GM18511 (cell line): ENCODE measurements at regions not wholly inside any gene's neighbourhood (a gene's known extent, or its start where the extent isn't known, plus 50 kb on each side); places are given as distances from the start of the nearest gene placed in this dataset.
"Not testable (repeated sequence)": the region's sequence is repeated elsewhere in the genome, so short reads cannot be mapped to it uniquely, and the experiment has no call there.

Experiments
- ATAC-seq: cut with Tn5 transposase; IDR thresholded peaks from one replicate; pipeline ENCODE4 v1.9.1; 2021; ENCODE audit warnings: mild to moderate bottlenecking, moderate library complexity; ENCODE audit not compliant: unreplicated experiment

DNA sequence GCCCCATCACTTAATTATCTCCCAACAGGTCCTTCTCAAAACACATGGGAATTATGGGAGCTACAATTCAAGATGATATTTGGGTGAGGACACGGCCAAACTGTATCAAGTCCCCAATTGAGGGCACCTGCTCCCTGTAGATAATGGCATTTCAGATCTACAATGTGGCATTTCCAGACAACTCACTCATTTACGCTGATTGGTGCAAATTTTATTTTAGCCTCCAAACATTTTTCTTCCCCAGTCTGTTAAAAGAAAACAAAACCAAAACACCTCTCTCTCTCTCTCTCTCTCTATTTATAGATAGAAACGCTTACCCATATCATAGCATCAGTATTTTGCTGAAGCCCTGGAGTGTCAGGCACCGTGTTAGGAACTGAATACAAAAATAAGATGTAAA is 148.7 kb upstream of the KLF6 start:
- ATAC-seq, result no peak

DNA sequence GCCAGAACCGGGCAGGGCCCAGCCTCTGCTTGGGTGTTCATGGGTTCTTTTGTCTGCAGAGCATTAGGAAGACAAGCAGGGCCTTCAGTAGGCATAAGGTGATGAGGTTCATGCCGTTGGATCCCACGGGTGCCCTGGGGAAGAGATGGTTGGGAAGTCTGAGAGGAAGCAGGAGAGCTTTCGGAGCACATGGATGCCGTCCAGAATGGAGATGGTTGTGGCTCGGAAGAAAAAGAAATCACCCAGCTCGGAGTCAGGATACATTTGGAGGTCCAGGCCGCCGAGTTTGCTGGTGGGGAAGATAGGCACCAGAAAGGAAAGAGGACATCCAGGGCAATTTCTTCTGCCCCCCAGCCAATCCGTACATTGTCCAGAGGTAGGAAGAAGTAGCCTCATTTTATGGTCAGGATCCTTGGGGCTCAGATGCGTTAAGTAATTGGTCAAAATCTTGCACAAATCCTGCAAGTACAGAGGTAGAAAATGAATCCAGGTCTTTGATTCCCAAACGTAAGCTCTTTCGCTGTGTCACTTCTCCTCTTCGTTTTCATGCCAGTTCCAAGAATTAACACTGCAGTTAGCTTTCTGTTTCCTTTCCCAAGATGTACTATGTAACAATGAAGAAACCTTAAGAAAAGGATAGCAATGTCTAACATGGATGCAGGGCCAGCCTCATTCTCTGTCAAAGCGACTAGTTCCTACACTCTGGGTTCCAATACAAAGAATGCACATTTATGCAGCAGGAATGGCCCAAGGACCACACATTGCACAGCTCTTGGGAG is 147.8 kb upstream of the KLF6 start:
- no peak for ATAC-seq

DNA sequence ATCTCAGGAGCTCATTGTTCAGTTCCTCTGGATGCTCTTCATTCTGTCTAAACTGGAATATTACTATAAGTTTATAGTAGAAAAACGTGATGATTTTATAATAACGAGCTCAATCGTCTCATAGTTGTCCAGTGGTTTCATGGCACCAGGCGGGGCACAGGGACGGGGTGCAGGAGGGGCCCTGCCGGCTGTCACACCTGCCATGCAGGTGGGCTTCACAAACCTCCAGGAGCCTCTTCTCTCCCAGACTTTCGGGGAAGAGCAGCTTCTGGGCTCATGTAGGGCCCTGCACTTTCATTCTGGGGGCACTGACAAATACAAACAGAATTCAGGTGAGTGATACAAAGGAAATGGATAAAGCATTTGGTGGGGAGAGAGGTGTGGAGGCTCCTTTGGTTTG is 146.9 kb upstream of the KLF6 start:
- no peak for ATAC-seq

DNA sequence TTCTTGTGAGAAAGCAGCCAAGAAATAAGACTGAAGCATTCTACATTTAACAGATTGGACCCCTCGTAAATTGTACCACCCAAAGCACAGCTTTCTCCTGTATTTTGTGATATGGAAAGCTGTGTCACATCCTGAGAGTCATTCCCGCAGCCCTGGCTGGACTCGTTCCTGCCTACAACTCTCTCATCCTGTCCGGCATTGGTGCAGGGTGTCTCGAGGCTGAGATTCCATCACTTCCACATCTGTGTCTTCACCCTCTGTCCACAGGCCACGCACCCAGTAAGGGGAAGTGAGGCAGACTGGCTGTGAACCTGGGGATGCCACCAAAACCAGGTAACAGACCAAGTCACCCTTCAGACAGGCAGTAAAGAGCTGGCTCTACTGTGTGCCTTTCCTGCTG is 146.2 kb upstream of the KLF6 start:
- ATAC-seq, result no peak

DNA sequence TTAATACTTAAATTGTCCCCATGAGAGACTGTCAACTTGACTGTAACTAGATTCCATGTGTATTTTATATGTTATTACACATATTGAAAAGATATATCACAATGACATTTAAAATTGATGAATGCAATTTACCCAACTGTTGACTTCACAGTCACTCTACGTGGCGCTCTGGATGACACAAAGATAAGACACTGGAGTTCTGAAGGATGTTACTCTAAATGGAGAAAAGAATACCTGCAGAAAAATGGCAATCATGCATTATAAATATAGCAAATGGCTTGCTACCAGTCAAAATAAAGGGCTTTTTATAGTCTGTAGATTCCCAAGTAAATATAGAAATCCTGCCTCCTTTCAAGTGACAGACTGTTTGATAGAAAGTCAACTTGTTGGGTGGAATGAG is 143.6 kb upstream of the KLF6 start:
- ATAC-seq, result no peak

DNA sequence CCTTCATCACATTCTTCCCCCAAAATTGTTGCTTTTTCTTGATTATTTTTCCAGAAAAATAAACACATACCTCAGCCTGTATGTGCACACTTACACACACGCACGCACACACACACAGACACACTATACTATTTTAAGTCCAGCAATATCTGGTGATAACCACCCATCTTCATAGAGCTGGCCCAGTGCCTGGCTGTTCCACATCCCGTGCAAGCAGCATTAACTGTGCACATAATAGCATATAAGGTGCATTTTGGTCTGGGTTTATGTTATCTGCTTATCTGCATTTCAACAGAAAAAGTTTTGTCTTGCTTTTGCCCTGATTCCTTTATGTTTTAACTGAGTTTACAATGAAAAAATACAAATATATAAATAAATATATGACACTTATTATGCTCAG is 143.1 kb upstream of the KLF6 start:
- no peak for ATAC-seq

DNA sequence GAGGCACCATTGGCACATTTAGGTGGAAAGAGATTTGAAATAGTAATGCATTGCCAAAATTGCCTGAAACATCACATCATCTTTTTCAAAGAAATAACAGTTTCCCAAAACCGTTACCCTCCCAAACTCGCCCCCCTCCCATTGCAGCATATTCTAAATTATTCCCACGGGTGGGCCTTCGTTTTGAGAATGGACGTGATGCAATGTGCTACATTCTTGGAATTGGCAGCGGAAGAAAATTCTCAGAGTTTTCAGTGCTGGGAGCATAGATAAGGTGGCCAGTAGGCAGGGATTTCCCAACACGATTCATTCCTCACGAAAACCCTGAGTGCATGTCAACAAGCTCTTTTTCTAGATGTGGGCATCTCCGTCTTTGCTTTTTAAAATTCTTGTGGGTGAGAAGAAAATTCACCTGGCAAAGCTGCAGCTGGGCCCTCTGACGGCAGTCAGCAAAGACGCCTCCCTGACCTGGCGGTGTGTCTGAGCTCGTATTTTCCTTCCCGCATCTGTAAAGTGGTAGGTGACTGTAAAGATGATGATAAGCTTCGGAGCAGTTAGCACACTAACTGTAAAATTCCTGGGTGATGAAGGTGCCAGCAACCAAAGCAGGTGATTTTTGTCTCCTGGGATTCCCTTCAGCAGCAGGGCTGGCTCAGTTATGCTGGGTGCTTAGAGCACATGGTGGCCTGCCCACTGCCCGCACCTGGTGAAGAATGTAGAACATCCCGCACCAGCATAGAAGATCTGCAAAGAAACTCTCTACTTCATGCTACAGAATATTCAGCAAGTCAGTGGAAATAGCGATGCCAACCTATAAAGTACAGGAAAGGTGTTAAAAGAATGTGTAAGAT is 141.9 kb upstream of the KLF6 start:
- ATAC-seq, result no peak

- no peak for ATAC-seq
Observed at GRCh38 chr10:3926258-3926657, 141.2 kb upstream of the KLF6 start.

GRCh38 chr10:3925184-3925583 is 140.2 kb upstream of the KLF6 start:
- no peak for ATAC-seq

- ATAC-seq, result no peak
Observed at GRCh38 chr10:3924344-3924743, 139.3 kb upstream of the KLF6 start.

DNA sequence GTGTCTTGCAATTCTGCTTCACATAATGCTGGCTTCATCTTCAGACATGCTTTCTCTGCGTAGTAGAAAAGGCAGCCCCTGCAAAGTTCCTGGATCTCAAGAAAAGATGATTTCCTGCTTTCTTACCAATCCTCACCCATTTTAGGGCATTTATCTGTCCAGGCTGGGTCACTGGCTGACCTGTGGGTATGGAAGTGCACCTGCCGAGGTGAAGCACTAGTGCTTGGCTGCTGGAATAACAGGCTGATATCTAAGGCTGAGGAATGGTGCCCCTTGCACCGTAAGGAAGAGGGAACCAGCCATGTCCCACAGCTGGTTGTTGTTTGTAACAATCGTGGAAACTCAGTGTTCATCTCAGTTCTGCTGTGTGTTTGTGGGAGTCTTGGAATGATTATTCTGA is 138.0 kb upstream of the KLF6 start:
- no peak for ATAC-seq

DNA sequence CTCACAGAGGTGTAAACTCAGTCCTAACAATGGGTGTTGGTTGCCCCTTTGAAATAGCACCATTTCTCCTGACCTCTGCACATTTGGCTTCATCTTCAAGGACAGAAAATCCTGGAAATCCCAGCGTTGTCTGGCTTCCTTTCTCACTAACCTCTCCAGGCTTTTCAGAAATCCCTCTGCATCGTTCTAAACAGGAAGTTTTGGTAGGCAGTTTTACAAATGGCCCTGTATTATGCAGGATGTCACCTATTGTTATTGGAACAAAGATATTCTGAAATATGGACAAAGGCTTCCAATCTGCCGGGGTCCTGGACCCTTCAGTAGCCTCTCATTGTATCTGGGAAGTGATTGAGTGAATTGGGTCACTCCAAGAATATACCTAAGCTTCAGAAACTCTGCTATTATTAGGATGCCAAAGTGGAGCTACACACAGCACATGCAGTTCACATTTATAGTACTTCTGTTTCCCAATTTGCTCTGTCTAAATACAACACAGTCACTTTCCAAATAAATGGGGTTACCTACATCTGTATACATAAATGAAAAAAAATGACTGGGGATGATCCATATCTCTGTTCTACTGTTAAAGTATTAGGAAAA is 134.8 kb upstream of the KLF6 start:
- no peak for ATAC-seq

GRCh38 chr10:3917392-3917791 is 132.4 kb upstream of the KLF6 start:
- ATAC-seq, result not testable (repeated sequence)

GRCh38 chr10:3914733-3915132 is 129.7 kb upstream of the KLF6 start:
- no peak for ATAC-seq

DNA sequence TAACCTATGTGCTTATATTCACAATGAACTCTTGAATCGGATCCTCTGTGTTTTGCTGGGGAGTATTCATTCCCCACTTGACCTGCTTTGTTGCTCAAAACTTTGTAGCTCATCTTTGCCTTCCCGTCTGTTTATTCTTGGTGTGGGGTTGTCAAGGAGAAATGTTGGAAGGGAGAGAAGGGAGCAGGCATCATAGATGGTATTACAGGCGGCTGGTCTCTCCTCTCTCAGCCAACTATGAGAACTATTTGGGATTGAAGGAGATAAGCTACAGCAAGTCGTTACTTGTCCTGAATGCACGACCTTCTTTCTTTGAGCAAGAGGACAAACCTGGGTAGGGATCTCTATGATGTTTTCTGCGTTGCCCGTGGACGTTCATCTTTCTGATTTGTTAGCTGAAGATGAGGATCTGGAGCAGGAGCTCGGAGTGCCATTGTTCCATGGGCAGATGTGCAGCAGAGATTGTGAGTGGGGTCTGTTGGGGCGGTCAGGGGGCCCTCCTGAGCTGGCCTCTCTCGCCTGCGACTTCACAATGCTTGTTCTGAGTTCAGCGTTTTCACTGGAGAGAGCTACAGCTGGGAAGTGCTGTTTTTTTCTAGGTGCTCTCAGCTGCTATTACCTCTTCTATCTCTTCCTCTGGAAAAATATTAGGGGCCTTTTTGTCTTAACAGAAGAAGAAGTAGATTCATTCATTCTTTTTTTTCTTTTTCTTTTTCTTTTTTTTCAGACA is 126.9 kb upstream of the KLF6 start:
- no peak for ATAC-seq

- no peak for ATAC-seq
Observed at GRCh38 chr10:3911241-3911640, 126.2 kb upstream of the KLF6 start.

DNA sequence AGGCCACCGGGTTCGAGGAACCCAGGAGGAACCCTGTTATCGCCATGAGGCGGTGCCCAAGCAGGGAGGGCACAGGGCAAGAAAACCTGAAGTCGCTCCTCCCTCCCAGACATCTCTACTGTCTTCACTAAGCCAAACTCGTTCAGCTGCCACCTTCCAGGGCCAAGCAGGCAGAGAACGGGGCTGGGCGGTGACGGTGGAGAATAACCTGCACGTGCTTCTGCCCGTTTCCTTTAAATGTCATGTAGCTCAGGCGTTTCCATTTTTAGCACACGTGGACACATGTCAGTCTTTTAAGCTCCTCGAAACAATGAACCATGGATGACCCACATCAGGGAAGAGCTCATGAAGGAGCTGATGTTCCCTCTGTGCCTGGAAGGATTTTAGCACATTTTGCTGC is 124.3 kb upstream of the KLF6 start:
- ATAC-seq, result no peak

DNA sequence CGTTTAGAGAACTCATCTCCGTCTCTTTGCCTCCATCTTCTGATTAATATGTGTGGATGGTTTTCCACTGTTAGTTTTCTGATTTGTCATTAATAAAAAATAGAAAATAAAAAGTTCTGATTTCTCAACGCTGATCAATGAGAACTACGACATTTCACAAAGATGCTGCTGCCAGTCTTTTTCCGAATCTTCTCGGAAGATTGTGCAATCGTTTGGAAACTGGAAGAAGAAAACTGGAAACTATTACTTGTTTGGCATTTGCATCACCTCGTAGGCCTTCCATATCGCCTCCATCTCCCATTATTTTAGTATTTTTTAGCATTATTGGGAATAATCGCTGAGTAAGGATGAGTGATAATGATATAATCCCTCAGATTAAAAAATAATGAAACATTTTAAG is 123.2 kb upstream of the KLF6 start:
- no peak for ATAC-seq

DNA sequence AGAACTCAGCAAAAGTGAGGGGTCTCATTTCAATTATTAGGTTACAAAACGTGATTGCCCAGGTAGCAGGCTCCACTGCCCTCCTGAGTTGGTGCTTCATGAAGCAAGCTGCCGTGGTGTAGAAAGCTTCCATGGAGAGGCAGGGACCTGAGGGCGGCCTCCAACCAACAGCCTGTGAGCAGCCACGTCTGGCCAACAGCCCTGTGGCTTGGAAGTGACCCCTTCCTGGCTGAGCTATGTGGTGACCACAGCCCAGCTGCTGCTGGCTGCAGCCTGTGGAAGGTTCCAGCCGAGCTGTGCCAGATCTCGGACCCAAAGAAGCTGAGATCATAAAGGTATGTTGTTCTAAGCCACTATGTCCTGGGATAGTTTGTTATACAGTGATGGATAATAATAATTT is 122.5 kb upstream of the KLF6 start:
- no peak for ATAC-seq

DNA sequence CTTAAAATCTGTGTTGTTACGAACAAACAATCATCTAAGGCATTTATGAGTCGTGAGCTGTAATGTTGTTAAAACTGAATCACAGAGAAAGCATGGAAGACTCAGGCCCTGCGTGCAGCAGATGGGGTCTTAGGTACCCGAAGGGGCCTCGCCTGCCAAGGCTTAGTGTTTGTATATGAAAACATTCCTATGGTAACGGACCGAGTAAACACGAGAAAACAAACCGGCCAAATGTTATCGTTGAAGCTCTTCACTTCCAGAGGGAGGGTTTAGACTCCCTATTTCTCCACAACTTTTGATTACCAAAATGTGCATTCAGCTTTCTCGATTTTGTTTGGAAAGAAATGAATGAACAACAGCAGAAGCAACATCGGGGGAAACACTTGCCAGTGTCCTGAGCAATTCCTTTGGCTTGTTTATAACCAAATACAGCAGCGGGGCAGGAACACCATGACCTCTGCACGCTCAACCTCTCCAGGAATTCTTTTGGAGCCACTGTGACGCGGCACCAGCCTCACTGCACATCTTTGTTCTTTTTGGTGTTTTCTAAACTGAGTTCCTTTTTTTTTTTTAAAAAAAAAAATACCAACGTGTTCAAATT is 121.6 kb upstream of the KLF6 start:
- no peak for ATAC-seq

GRCh38 chr10:3904419-3904960 is 119.5 kb upstream of the KLF6 start:
- ATAC-seq, result no peak
